Naive thymus-derived CD4-positive, alpha-beta T cell (primary cell): ENCODE measurements at regions not wholly inside any gene's neighbourhood (a gene's known extent, or its start where the extent isn't known, plus 50 kb on each side); places are given as distances from the start of the nearest gene placed in this dataset.

Source experiments
- ATAC-seq: fragments of 150-1000 bp; cut with Tn5 transposase; 2 replicates; pipeline ENCODE4 v1.10.0; 2021; ENCODE audit warnings: mild to moderate bottlenecking, moderate library complexity
- CTCF ChIA-PET: fragments of 350-600 bp; sonication (Branson Sonifier 250); formaldehyde crosslinking; loops from one replicate; lab custom pipeline; 2021; ENCODE audit warnings: antibody characterized with exemption; lab: Charles Lee
- POLR2A ChIA-PET: fragments of 350-600 bp; sonication (Branson Sonifier 250); formaldehyde crosslinking; loops from one replicate; lab custom pipeline; 2021; ENCODE audit warnings: antibody characterized with exemption, inconsistent platforms; lab: Charles Lee
- DNase-seq, 9 donors: peaks; one replicate each; pipeline versions ENCODE4 v3.0.0 to v3.0.0-alpha.2; 2020 to 2022; ENCODE audit warnings: mixed read lengths in 1 of 9
- H3K27ac ChIP-seq: one replicate; pipeline ENCODE4 v1.7.0; 2013; ENCODE audit warnings: mild to moderate bottlenecking, low read depth, low read length, moderate library complexity
- H3K27me3 ChIP-seq, 2 donors: one replicate each; pipeline ENCODE4 v1.7.0; 2013; ENCODE audit warnings: low read length in 2 of 2, mild to moderate bottlenecking in 2 of 2, moderate library complexity in 2 of 2; ENCODE audit not compliant: control insufficient read depth in 2 of 2, insufficient read depth in 2 of 2
- H3K36me3 ChIP-seq, 3 experiments: 1 replicate in 2 of 3; 2 replicates in 1 of 3; pipeline ENCODE4 v1.7.0; 2013; ENCODE audit warnings: low read length in 3 of 3, mild to moderate bottlenecking in 3 of 3, moderate library complexity in 1 of 3; ENCODE audit not compliant: insufficient read depth in 3 of 3, control insufficient read depth in 2 of 3
- H3K4me1 ChIP-seq, 2 donors: one replicate each; pipeline ENCODE4 v1.7.0; 2013; ENCODE audit warnings: low read length in 2 of 2, mild to moderate bottlenecking in 2 of 2, moderate library complexity in 1 of 2; ENCODE audit not compliant: control insufficient read depth in 2 of 2, insufficient read depth in 2 of 2
- H3K4me3 ChIP-seq: 2 replicates; pipeline ENCODE4 v1.7.0; 2013; ENCODE audit warnings: mild to moderate bottlenecking, low read length
- H3K9me3 ChIP-seq, 3 experiments: 1 replicate in 2 of 3; 2 replicates in 1 of 3; pipeline ENCODE4 v1.7.0; 2013; ENCODE audit warnings: low read length in 3 of 3; ENCODE audit not compliant: control insufficient read depth in 2 of 3
- H3K27ac Mint-ChIP-seq, 9 donors: one replicate each; pipeline ENCODE4 v1.8.0; 2020 to 2022; ENCODE audit warnings: mixed read lengths in 9 of 9, mild to moderate bottlenecking in 8 of 9, moderate library complexity in 5 of 9, inconsistent platforms in 2 of 9
- H3K27me3 Mint-ChIP-seq, 5 donors: one replicate each; pipeline ENCODE4 v1.8.0; 2021 to 2022; ENCODE audit warnings: mixed read lengths in 5 of 5, mild to moderate bottlenecking in 1 of 5
- H3K36me3 Mint-ChIP-seq, 5 donors: one replicate each; pipeline ENCODE4 v1.8.0; 2020 to 2022; ENCODE audit warnings: mixed read lengths in 5 of 5, mild to moderate bottlenecking in 3 of 5, inconsistent platforms in 1 of 5
- H3K4me1 Mint-ChIP-seq, 7 donors: one replicate each; pipeline ENCODE4 v1.8.0; 2020 to 2022; ENCODE audit warnings: mixed read lengths in 7 of 7, mild to moderate bottlenecking in 3 of 7, inconsistent platforms in 1 of 7
- H3K4me3 Mint-ChIP-seq, 10 donors: one replicate each; pipeline ENCODE4 v1.8.0; 2020 to 2022; ENCODE audit warnings: mild to moderate bottlenecking in 10 of 10, mixed read lengths in 10 of 10, moderate library complexity in 6 of 10, inconsistent platforms in 2 of 10
- H3K9me3 Mint-ChIP-seq, 11 donors: one replicate each; pipeline ENCODE4 v1.8.0; 2020 to 2022; ENCODE audit warnings: mixed read lengths in 11 of 11, mild to moderate bottlenecking in 4 of 11, inconsistent platforms in 1 of 11, moderate library complexity in 1 of 11
- intact Hi-C, 2 donors: fragments of 100-400 bp; cut with micrococcal nuclease; formaldehyde crosslinking; loops; one replicate each; pipeline ENCODE4 v1.15.1; 2023

DNA sequence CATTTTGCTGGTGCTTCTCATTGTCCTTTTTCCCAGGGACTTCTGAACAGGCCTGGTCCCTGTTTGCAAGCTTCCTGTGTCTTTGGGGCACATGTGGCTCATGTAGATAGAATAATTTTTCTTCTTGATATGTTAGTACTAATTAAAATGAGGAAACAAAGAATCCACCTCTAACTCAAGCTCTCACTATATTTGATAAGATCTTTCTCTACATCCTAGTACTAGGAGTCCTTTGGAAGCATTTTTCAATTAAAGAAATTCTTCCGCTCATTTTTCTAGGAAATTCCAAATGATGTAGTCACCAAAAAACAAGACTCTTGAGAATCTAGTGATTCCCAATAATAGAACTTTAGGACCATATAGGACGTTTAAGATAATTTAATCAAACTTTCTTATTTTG, 165.3 kb downstream of the SEC61B start:
- no peak overlapping the region for H3K27ac ChIP-seq
- POLR2A ChIA-PET = no interaction called here
- Mint-ChIP-seq H3K4me3 (no peak overlapping the region), H3K4me1 (no peaks in the 10 kb centered on the region), H3K27me3 (peaks cover 4 to 21% (median 12%) of the 10 kb centered on the region in 5 donors), H3K9me3 (no peaks in the 10 kb centered on the region), H3K27ac (no peak overlapping the region), H3K36me3 (no peaks in the 10 kb centered on the region)
- intact Hi-C loops = no loop called here
- no peak for DNase-seq
- CTCF ChIA-PET = no interaction called here
- no peaks in the 10 kb centered on the region for H3K27me3 ChIP-seq
- no peak overlapping the region for H3K4me3 ChIP-seq
- ATAC-seq = no peak
- no peaks in the 10 kb centered on the region for H3K4me1 ChIP-seq
- H3K9me3 ChIP-seq = no peaks in the 10 kb centered on the region
- no peaks in the 10 kb centered on the region for H3K36me3 ChIP-seq

DNA sequence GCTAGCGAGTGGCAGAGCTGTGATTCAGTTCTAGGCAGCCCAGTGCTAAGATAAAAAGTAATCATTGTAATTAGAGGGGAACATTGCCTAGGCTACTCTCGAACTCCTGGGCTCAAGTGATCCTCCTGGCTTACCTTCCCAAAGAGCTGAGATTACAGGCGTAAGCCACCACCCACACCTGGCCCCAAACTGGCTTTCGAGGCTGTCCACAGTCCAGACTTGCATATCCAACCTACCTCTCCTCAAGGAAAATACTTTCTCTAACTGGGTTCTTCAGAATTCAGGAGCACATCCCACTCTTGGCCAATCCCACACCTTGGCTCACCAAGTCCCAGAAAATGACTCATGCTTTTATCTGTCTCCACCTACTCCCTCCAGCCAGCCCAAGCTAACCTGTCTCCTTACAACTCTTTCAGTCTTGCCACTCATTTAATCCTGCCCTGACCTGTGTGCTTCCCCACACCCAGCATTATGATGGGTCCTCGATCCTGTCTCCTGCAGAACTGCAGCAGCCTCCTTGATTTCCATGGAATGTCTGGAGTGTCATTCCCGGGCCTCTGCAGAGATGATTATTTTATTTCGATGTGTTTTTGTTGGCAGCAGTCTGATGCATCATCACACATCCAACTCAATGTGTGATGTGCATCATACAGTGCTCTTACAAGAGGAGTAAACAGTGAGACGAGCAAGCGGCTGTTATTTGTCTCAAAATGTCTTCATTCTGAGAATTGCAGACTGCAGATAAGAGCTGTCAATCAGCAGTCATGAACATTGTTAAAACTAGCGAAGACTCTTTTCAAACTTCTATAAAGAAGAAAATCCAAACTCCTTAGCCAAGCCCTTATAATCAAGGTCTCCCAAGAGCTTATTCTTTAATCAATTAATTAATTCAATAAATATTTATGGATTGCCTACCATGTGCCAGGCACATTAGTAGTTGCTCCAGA, 167.3 kb downstream of the SEC61B start:
- CTCF ChIA-PET = interaction anchor here (0.6 kb wide), 1 partner anchor 1978 kb away, joined by 5 read pairs; no protein-coding TSS in a partner anchor
- intact Hi-C loops = no loop called here
- Mint-ChIP-seq H3K4me3 (no peak overlapping the region), H3K4me1 (no peaks in the 10 kb centered on the region), H3K27me3 (peaks cover 0 to 9% (median 0%) of the 10 kb centered on the region in 5 donors), H3K27ac (no peak overlapping the region), H3K36me3 (no peaks in the 10 kb centered on the region), H3K9me3 (no peaks in the 10 kb centered on the region)
- Histone ChIP-seq H3K9me3 (no peaks in the 10 kb centered on the region), H3K4me3 (no peak overlapping the region), H3K36me3 (no peaks in the 10 kb centered on the region), H3K27ac (no peak overlapping the region), H3K4me1 (no peaks in the 10 kb centered on the region), H3K27me3 (no peaks in the 10 kb centered on the region)
- POLR2A ChIA-PET = no interaction called here
- no peak for ATAC-seq
- DNase-seq = no peak

DNA sequence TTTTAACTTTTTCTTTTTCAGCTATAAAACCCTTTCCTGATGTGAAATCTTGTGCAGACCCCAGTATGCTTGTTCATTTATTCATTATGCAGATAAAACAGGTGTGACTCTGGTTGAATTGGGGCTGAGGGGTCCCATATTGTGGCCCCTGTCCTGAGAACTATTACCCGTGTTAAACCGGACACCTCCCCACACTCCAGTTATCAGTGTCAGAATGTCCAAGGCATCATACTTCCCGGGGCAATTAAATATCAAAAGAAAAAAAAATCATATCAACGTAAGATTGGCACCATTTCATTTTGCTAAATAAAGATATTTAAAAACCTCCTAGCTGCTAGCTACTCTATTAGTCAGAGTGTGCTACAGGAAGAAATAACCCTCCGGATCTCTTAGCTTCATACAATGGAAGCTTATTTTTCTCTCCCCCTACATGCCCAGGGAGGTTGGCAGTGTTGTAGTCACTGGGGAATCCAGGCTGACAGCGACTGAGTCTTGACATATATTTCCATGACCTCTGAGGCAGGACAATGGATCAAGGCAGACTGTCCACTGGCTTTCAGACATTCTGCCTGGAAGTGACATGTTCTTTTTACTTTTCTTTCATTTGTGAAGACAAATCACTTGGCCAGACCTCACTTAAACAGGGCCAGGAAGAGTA, 170.0 kb downstream of the SEC61B start:
- ChIA-PET POLR2A (no interaction called here), CTCF (no interaction called here)
- no peak for ATAC-seq
- no peaks in the 10 kb centered on the region for H3K36me3 ChIP-seq
- H3K27ac ChIP-seq = no peak overlapping the region
- Mint-ChIP-seq H3K4me1 (no peaks in the 10 kb centered on the region), H3K27ac (no peak overlapping the region), H3K27me3 (peaks cover 0 to 4% (median 0%) of the 10 kb centered on the region in 5 donors), H3K4me3 (no peak overlapping the region), H3K9me3 (peaks cover 0 to 1% (median 0%) of the 10 kb centered on the region in 11 donors), H3K36me3 (no peaks in the 10 kb centered on the region)
- no peaks in the 10 kb centered on the region for H3K9me3 ChIP-seq
- intact Hi-C loops = no loop called here
- no peak for DNase-seq
- H3K4me1 ChIP-seq = no peaks in the 10 kb centered on the region
- H3K27me3 ChIP-seq = no peaks in the 10 kb centered on the region
- no peak overlapping the region for H3K4me3 ChIP-seq

DNA sequence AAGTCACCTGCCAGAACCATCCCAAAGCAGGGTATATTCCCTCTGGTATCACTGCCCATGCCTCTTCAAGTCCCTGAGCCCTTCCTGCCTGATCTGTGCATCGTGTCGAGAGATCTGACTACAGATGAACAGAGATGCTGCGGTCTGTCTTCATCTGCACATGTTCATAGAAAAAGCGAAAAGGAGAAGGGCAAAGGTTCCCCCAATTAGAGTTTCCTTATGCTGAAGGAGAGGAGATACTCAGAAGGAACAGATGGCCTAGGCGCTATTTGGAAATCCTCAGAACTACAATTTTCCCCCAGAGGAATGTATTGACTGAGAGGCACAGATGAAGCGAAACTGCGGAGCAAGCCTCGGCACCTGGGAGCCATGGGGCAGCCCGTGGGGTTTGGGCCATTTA, 170.9 kb downstream of the SEC61B start:
- DNase-seq (no peak), ATAC-seq (no peak)
- no peaks in the 10 kb centered on the region for H3K4me1 Mint-ChIP-seq
- intact Hi-C loops = no loop called here
- H3K27ac Mint-ChIP-seq = no peak overlapping the region
- CTCF ChIA-PET = no interaction called here
- H3K4me1 ChIP-seq = no peaks in the 10 kb centered on the region
- H3K27ac ChIP-seq = no peak overlapping the region
- peaks cover 0 to 1% (median 0%) of the 10 kb centered on the region in 11 donors for H3K9me3 Mint-ChIP-seq
- H3K9me3 ChIP-seq = no peaks in the 10 kb centered on the region
- H3K4me3 Mint-ChIP-seq = no peak overlapping the region
- no peaks in the 10 kb centered on the region for H3K36me3 Mint-ChIP-seq
- H3K27me3 Mint-ChIP-seq = peaks cover 0 to 4% (median 0%) of the 10 kb centered on the region in 5 donors
- no peak overlapping the region for H3K4me3 ChIP-seq
- no peaks in the 10 kb centered on the region for H3K27me3 ChIP-seq
- H3K36me3 ChIP-seq = no peaks in the 10 kb centered on the region
- POLR2A ChIA-PET = no interaction called here

DNA sequence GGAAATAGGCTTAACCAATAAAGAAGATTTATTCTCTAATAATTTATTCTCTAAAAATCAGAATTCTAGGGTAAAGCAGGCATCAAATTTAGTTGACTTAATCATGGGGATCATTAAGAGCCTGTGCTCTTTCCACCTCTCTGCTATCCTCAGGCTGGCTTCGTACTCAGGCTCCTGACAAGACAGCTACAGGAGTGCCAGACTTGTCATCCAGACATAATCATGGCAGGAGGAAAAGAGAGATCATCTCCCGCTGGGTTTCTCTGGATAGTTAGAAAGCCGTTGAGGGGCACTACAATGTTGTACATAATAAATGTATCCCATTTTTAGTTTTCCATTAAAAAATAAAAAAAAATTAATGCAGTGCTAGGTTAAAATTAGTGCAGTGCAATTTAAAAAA, 171.9 kb downstream of the SEC61B start:
- Mint-ChIP-seq H3K4me3 (no peak overlapping the region), H3K9me3 (peaks cover 0 to 2% (median 0%) of the 10 kb centered on the region in 11 donors), H3K27me3 (peaks cover 0 to 4% (median 0%) of the 10 kb centered on the region in 5 donors), H3K4me1 (no peaks in the 10 kb centered on the region), H3K36me3 (no peaks in the 10 kb centered on the region), H3K27ac (no peak overlapping the region)
- H3K27ac ChIP-seq = no peak overlapping the region
- ChIA-PET POLR2A (no interaction called here), CTCF (no interaction called here)
- H3K4me1 ChIP-seq = no peaks in the 10 kb centered on the region
- intact Hi-C loops = no loop called here
- no peaks in the 10 kb centered on the region for H3K36me3 ChIP-seq
- H3K27me3 ChIP-seq = no peaks in the 10 kb centered on the region
- no peaks in the 10 kb centered on the region for H3K9me3 ChIP-seq
- no peak overlapping the region for H3K4me3 ChIP-seq
- no peak for ATAC-seq
- no peak for DNase-seq

DNA sequence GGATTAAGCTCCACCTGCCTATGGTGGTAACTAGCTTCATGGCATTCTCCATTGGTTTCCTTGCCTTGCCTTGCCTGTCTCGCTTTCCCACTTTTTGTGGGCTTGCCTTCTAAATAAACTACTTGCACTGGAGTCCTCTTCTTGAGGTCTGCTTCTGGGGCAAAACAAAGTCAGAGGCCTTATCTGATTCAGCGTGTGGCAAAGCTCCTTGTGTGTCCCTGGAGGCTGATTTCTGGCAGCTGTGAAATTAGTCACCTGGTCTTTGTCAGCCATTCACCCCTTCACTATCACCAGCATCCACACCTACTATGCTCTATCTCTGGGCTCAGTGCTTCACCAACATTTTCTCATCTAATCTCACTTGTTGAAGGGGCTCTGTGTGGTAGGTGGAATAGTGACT, 176.2 kb downstream of the SEC61B start:
- H3K27me3 ChIP-seq = no peaks in the 10 kb centered on the region
- no peaks in the 10 kb centered on the region for H3K36me3 ChIP-seq
- POLR2A ChIA-PET = no interaction called here
- no peak overlapping the region for H3K4me3 ChIP-seq
- peaks cover 0 to 10% (median 4%) of the 10 kb centered on the region in 5 donors for H3K27me3 Mint-ChIP-seq
- H3K27ac ChIP-seq = no peak overlapping the region
- H3K36me3 Mint-ChIP-seq = no peaks in the 10 kb centered on the region
- no peaks in the 10 kb centered on the region for H3K4me1 ChIP-seq
- CTCF ChIA-PET = no interaction called here
- H3K4me3 Mint-ChIP-seq = no peak overlapping the region
- intact Hi-C loops = no loop called here
- ATAC-seq = no peak
- no peak for DNase-seq
- H3K27ac Mint-ChIP-seq = no peak overlapping the region
- peaks cover 0 to 2% (median 0%) of the 10 kb centered on the region in 11 donors for H3K9me3 Mint-ChIP-seq
- no peaks in the 10 kb centered on the region for H3K9me3 ChIP-seq
- no peaks in the 10 kb centered on the region for H3K4me1 Mint-ChIP-seq
